ENCODE measurements at regions not wholly inside any gene's neighbourhood (a gene's known extent, or its start where the extent isn't known, plus 50 kb on each side); places are given as distances from the start of the nearest gene placed in this dataset.
"Not testable (repeated sequence)": the region's sequence is repeated elsewhere in the genome, so short reads cannot be mapped to it uniquely, and the experiment has no call there.

- no peak for ATAC-seq
Observed at GRCh38 chr12:97714107-97714563, 251.5 kb downstream of the RMST start.

GRCh38 chr12:97716356-97716755 is 253.8 kb downstream of the RMST start:
- no peak for ATAC-seq

GRCh38 chr12:97723801-97724200 is 261.2 kb downstream of the RMST start:
- ATAC-seq, result not testable (repeated sequence)

GRCh38 chr12:97745406-97746101 is 282.9 kb downstream of the RMST start:
- no peak for ATAC-seq

GRCh38 chr12:97748298-97748697 is 285.7 kb downstream of the RMST start:
- ATAC-seq, result no peak

GRCh38 chr12:97751704-97752103 is 289.1 kb downstream of the RMST start:
- no peak for ATAC-seq

GRCh38 chr12:97752129-97752528 is 289.5 kb downstream of the RMST start:
- no peak for ATAC-seq

- no peak for ATAC-seq
Observed at GRCh38 chr12:97753332-97753731, 290.7 kb downstream of the RMST start.

- no peak for ATAC-seq
Observed at GRCh38 chr12:97754306-97754705, 291.7 kb downstream of the RMST start.

- ATAC-seq, result no peak
Observed at GRCh38 chr12:97756066-97756666, 293.6 kb downstream of the RMST start.

GRCh38 chr12:97756741-97757140 is 294.1 kb downstream of the RMST start:
- ATAC-seq, result no peak

- no peak for ATAC-seq
Observed at GRCh38 chr12:97757481-97758193, 295.0 kb downstream of the RMST start.

GRCh38 chr12:97758194-97758501 is 295.5 kb downstream of the RMST start:
- no peak for ATAC-seq

GRCh38 chr12:97758586-97758985 is 296.0 kb downstream of the RMST start:
- no peak for ATAC-seq

- no peak for ATAC-seq
Observed at GRCh38 chr12:97760601-97761000, 298.0 kb downstream of the RMST start.

- ATAC-seq, result no peak
Observed at GRCh38 chr12:97763113-97763512, 300.5 kb downstream of the RMST start.

- no peak for ATAC-seq
Observed at GRCh38 chr12:97764700-97765099, 302.1 kb downstream of the RMST start.

GRCh38 chr12:97767347-97767746 is 304.7 kb downstream of the RMST start:
- ATAC-seq, result no peak

GRCh38 chr12:97778111-97778510 is 315.5 kb downstream of the RMST start:
- no peak for ATAC-seq

GRCh38 chr12:97781342-97781741 is 318.7 kb downstream of the RMST start:
- ATAC-seq, result no peak

GRCh38 chr12:97784904-97785303 is 322.3 kb downstream of the RMST start:
- no peak for ATAC-seq

GRCh38 chr12:97790281-97790680 is 327.7 kb downstream of the RMST start:
- ATAC-seq, result no peak

GRCh38 chr12:97797473-97797872 is 334.9 kb downstream of the RMST start:
- no peak for ATAC-seq

- ATAC-seq, result no peak
Observed at GRCh38 chr12:97800561-97800960, 338.0 kb downstream of the RMST start.
